ENCODE measurements at regions not wholly inside any gene's neighbourhood (a gene's known extent, or its start where the extent isn't known, plus 50 kb on each side); places are given as distances from the start of the nearest gene placed in this dataset.
"Not testable (repeated sequence)": the region's sequence is repeated elsewhere in the genome, so short reads cannot be mapped to it uniquely, and the experiment has no call there.

DNA sequence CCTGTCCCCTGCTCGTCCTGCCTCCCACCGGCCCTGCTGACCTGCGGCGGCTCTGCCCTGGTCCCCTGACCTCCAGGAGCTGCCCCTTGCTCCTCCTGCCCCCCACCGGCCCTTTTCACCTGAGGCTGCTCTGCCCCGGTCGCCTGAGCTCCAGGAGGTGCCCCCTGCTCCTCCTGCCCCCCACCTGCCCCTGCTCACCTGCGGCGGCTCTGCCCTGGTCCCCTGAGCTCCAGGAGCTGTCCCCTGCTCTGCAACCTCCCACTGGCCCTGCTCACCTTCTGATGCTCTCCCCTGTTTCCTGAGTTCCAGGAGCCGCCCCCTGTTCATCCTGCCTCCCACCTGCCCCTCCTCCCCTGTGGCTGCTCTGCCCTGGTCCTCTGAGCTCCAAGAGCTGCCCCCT, 101.3 kb downstream of the TMEM121 start:
- Histone ChIP-seq H3K27me3 (ENCODE audit: insufficient read depth in 3 of 3, low read length in 2 of 3) (peaks cover 0 to 3% (median 0%) of the 10 kb centered on the region in 3 donors), H3K36me3 (ENCODE audit: insufficient read depth in 1 of 2, low read depth in 1 of 2) (no peaks in the 10 kb centered on the region), H3K4me3 (no peak overlapping the region), H3K4me1 (no peaks in the 10 kb centered on the region), H3K27ac (no peak overlapping the region), H3K9me3 (peaks cover 4% of the 10 kb centered on the region)
- ATAC-seq: no peak
- WGBS, 3 donors: 64 to 72% (median 67%) methylated on average over 9 to 10 of the region's 10 CpGs
- TF ChIP-seq, protein P1, sequence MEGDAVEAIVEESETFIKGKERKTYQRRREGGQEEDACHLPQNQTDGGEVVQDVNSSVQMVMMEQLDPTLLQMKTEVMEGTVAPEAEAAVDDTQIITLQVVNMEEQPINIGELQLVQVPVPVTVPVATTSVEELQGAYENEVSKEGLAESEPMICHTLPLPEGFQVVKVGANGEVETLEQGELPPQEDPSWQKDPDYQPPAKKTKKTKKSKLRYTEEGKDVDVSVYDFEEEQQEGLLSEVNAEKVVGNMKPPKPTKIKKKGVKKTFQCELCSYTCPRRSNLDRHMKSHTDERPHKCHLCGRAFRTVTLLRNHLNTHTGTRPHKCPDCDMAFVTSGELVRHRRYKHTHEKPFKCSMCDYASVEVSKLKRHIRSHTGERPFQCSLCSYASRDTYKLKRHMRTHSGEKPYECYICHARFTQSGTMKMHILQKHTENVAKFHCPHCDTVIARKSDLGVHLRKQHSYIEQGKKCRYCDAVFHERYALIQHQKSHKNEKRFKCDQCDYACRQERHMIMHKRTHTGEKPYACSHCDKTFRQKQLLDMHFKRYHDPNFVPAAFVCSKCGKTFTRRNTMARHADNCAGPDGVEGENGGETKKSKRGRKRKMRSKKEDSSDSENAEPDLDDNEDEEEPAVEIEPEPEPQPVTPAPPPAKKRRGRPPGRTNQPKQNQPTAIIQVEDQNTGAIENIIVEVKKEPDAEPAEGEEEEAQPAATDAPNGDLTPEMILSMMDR (IDR thresholded peaks at IDR 0.05): no peak
- DNase-seq: no peak
- intact Hi-C loops (cut with DNase I): loop anchor here in 1 of 2 donors (5.0 kb wide), 1 partner anchor 145 kb away; no protein-coding TSS in a partner anchor

DNA sequence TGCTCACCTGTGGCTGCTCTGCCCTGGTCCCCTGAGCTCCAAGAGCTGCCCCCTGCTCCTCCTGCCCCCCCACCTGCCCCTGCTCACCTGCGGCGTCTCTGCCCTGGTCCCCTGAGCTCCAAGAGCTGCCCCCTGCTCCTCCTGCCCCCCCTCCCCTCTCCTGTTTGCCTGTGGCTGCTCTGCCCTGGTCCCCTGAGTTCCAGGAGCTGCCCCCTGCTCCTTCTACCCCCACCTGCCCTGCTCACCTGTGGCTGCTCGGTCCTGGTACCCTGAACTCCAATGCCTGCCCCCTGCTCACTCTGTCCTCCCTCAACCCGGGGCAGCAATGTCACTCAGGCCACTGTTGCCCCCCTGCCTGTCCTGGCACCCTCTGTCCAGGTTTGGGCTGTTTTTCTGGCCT, 101.7 kb downstream of the TMEM121 start:
- H3K4me1 ChIP-seq; H3K36me3 ChIP-seq (ENCODE audit: insufficient read depth in 1 of 2, low read depth in 1 of 2); H3K9me3 ChIP-seq; ATAC-seq; DNase-seq; H3K27ac ChIP-seq; H3K27me3 ChIP-seq (ENCODE audit: insufficient read depth in 3 of 3, low read length in 2 of 3); H3K4me3 ChIP-seq: not testable (repeated sequence)
- intact Hi-C loops (cut with DNase I): loop anchor here in 1 of 2 donors (5.0 kb wide), 1 partner anchor 144 kb away; no protein-coding TSS in a partner anchor
- 56 to 66% (median 64%) methylated on average over 4 of the region's 4 CpGs for WGBS, 3 donors

DNA sequence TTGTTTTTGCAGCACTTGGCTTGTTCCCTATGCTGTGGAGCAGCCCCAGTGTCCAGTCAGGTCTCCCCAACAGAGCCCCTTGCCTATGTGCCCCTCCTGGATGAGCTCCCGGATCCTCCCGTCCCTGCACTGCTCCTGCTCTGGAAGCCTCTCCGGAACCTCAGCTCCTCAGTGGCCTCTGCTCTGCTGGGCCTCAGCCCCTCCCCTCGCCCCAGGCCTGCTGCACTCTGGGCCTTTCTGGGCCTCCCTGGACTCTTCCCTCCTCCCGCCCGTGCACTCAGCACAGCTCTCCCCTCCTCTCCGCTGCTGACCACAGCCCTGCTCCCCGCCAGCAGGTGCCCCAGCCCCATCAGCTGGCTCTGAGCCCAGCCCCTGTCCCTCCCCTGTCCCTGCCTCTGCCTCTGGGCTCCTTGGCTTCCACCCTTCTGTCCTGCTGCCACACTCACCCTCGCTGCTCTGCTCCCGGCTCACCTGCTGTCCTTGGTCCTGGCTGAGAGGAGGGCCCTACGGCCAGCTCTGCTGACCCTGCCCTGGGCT, 102.2 kb downstream of the TMEM121 start:
- H3K4me3 ChIP-seq; ATAC-seq; H3K27ac ChIP-seq; DNase-seq; H3K4me1 ChIP-seq; H3K27me3 ChIP-seq (ENCODE audit: insufficient read depth in 3 of 3, low read length in 2 of 3); H3K9me3 ChIP-seq; H3K36me3 ChIP-seq (ENCODE audit: insufficient read depth in 1 of 2, low read depth in 1 of 2): not testable (repeated sequence)
- intact Hi-C loops (cut with DNase I): loop anchor here in 1 of 2 donors (5.0 kb wide), 1 partner anchor 144 kb away; no protein-coding TSS in a partner anchor
- WGBS, 3 donors: 36 to 63% (median 51%) methylated on average over 6 to 9 of the region's 11 CpGs

DNA sequence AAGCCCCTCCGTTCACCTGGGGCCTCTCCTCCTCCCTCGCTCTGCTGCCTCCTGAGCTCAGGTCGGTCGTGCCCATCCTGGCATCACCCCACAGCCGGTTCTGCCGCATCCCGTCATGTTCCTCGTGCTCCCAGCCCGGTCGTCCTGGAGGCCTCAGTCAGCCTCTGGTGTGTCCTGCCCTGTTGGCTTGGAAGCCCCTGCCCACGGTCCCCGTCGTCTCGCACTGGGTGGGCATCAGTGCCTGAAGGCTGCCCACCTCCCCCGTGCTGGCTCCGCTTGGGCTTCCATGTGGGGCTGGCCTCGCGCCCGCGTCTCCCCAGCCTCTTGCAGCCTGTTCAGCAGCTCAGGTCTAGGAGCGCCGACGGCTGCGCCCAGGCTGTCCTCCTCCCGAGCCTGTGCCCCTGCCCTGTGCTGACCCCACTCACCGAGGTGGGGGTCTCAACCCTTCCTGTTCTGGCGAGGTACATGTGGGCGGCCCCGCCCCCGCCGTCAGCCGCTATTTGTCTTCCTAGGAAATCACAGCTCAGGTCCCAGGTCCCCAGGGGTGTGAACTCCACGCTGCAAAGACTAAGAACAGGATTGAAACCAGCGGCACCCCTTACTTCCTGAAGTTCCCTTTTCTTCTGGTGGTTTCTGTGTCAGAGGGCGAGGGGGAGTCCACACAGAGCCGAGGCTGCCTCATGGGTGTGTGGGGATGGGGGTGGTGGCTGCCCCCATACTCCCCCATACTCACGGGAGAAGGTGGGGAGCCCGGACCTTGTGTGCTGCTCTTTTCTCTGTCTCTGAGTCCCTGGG, 102.9 kb downstream of the TMEM121 start:
- H3K9me3 ChIP-seq; ATAC-seq; H3K27me3 ChIP-seq (ENCODE audit: insufficient read depth in 3 of 3, low read length in 2 of 3); H3K4me1 ChIP-seq; DNase-seq; H3K27ac ChIP-seq; H3K36me3 ChIP-seq (ENCODE audit: insufficient read depth in 1 of 2, low read depth in 1 of 2); H3K4me3 ChIP-seq: not testable (repeated sequence)
- WGBS, 3 donors: 76 to 80% (median 79%) methylated on average over 26 to 38 of the region's 38 CpGs
- intact Hi-C loops (cut with DNase I): loop anchor here in 1 of 2 donors (5.0 kb wide), 1 partner anchor 143 kb away; no protein-coding TSS in a partner anchor

DNA sequence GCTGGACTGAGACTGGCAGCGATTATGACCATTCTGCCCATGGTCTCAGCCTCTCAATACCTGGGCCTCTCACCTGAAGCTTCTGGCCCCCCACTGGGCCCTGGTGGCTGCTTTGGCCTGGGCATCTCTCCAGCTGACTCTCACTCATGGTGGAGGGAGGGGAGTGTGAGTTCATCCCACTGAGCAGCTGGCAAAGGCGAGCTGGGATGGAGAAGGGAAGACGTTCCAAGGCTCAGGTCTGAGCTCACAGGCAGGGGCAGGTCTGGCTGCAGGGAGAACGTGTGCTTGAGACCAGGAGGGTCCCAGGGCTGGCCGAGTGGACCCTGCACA, 103.5 kb downstream of the TMEM121 start:
- H3K4me3 ChIP-seq: no peak overlapping the region
- no peaks in the 10 kb centered on the region for H3K36me3 ChIP-seq (ENCODE audit: insufficient read depth in 1 of 2, low read depth in 1 of 2)
- H3K4me1 ChIP-seq: no peaks in the 10 kb centered on the region
- WGBS, 3 donors: 67 to 91% (median 80%) methylated on average over 2 to 5 of the region's 5 CpGs
- peaks cover 0 to 3% (median 0%) of the 10 kb centered on the region in 3 donors for H3K27me3 ChIP-seq (ENCODE audit: insufficient read depth in 3 of 3, low read length in 2 of 3)
- TF ChIP-seq, protein P1 (IDR thresholded peaks at IDR 0.05): no peak
- DNase-seq (no peak), ATAC-seq (no peak)
- intact Hi-C loops (cut with DNase I): loop anchor here in 1 of 2 donors (5.0 kb wide), 1 partner anchor 142 kb away; no protein-coding TSS in a partner anchor
- peaks cover 4% of the 10 kb centered on the region for H3K9me3 ChIP-seq
- H3K27ac ChIP-seq: no peak overlapping the region

DNA sequence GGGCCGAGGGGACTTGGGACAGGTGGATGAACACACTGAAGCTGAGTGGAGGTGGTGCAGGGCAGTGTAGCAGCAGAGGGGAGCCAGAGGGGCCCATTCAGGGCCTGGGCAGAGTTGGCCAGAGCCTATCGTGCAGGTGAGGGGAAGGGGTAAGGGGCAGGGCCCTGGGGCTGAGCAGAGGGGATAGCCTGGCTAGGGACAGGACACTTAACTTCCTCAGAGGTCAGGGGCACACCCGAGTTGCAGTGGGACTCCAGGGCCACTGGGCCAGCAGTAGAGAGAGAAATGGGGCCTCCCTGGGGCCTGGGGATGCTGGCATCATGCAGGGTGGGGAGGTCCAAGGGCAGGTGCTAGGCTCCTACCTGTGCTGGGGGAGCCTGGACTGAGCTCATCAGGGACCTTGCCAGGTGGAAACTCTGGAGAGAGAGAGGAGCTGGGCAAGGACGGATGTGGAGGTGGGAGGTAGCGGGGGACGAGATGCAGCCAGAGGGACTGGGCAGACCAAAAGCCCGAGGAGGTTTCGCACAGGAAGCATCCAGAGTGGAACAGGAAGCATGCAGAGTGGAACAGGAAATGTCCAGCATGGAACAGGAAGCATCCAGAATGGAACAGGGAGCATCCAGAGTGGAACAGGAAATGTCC, 104.0 kb downstream of the TMEM121 start:
- H3K9me3 ChIP-seq; H3K4me1 ChIP-seq; H3K4me3 ChIP-seq; ATAC-seq; H3K27me3 ChIP-seq (ENCODE audit: insufficient read depth in 3 of 3, low read length in 2 of 3); H3K36me3 ChIP-seq (ENCODE audit: insufficient read depth in 1 of 2, low read depth in 1 of 2); DNase-seq; H3K27ac ChIP-seq; intact Hi-C loops (cut with DNase I): not testable (repeated sequence)
- WGBS, 3 donors: 76 to 87% (median 85%) methylated on average over 5 to 7 of the region's 8 CpGs

DNA sequence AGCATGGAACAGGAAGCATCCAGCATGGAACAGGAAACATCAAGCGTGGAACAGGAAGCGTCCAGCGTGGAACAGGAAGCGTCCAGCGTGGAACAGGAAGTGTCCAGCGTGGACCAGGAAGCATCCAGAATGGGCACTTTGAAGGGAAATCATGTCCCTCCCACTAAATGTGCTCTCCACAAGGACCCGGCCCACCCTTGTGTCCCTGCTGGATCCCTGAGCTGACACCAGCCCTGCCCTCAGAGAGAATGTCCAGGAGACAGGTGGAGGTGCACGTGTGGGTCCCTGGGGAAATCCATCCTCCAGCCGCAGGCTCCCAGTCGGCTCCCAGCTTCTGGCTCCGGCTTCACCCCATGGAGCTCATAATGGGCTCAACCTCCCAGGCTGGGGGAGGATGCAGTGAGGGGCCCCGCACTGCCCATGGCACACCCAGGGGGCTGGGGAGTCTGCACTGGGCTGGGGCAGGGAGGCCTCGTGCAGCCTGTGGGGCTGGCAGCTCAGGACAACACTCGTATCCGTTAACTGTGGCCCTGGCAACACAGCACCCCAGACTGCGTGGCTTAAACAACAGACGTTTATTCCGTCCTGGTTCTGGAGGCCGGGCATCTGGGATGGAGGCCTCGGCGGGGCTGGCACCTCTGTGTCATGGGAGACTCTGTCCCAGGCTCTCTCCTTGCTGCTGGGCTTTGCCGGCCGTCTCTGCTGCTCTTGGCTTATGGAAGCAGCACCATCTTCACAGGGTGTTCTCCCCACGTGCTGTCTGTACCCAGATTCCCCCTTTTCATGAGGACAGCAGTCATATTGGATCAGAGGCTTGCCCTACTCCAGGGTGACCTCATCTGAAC, 104.8 kb downstream of the TMEM121 start:
- H3K4me3 ChIP-seq; H3K27me3 ChIP-seq (ENCODE audit: insufficient read depth in 3 of 3, low read length in 2 of 3); DNase-seq; H3K27ac ChIP-seq; H3K9me3 ChIP-seq; intact Hi-C loops (cut with DNase I); H3K36me3 ChIP-seq (ENCODE audit: insufficient read depth in 1 of 2, low read depth in 1 of 2); H3K4me1 ChIP-seq; ATAC-seq: not testable (repeated sequence)
- 78 to 83% (median 82%) methylated on average over 16 to 22 of the region's 24 CpGs for WGBS, 3 donors
